Astrocyte (in vitro differentiated cells and primary cell): ENCODE measurements at regions not wholly inside any gene's neighbourhood (a gene's known extent, or its start where the extent isn't known, plus 50 kb on each side); places are given as distances from the start of the nearest gene placed in this dataset.

ENCODE experiments used
- DNase-seq: peaks from one replicate; pipeline ENCODE4 v3.0.0-alpha.2; 2010; ENCODE audit warnings: low read depth
- FAIRE-seq: peaks from 2 replicates; lab custom pipeline; 2011; peaks lifted over from hg19 to GRCh38; lab: Jason Lieb, UNC
- H2AFZ ChIP-seq: 2 replicates; pipeline ENCODE4 v1.6.0; 2012; ENCODE audit warnings: low read depth, low read length, inconsistent platforms
- H3K27ac ChIP-seq: 2 replicates; pipeline ENCODE4 v1.5.1; 2011; ENCODE audit warnings: low read depth, low read length, inconsistent platforms
- H3K27me3 ChIP-seq: 2 replicates; pipeline ENCODE4 v1.6.0; 2011; ENCODE audit warnings: low read length, inconsistent platforms; ENCODE audit not compliant: insufficient read depth
- H3K36me3 ChIP-seq: 2 replicates; pipeline ENCODE4 v1.5.1; 2011; ENCODE audit warnings: low read length, inconsistent platforms; ENCODE audit not compliant: insufficient read depth
- H3K4me1 ChIP-seq: 2 replicates; pipeline ENCODE4 v1.5.1; 2011; ENCODE audit warnings: low read length, inconsistent platforms; ENCODE audit not compliant: insufficient read depth
- H3K4me2 ChIP-seq: 2 replicates; pipeline ENCODE4 v1.6.0; 2012; ENCODE audit warnings: low read length, inconsistent platforms
- H3K4me3 ChIP-seq: 2 replicates; pipeline ENCODE4 v1.5.1; 2011; ENCODE audit warnings: low read depth, mild to moderate bottlenecking, low read length, inconsistent platforms; ENCODE audit not compliant: insufficient read depth
- H3K79me2 ChIP-seq: 2 replicates; pipeline ENCODE4 v1.6.0; 2012; ENCODE audit warnings: mild to moderate bottlenecking, low read length, inconsistent platforms; ENCODE audit not compliant: insufficient read depth
- H3K9ac ChIP-seq: 2 replicates; pipeline ENCODE4 v1.6.0; 2012; ENCODE audit warnings: mild to moderate bottlenecking, low read length, inconsistent platforms
- H3K9me3 ChIP-seq: 2 replicates; pipeline ENCODE4 v1.5.1; 2012; ENCODE audit warnings: low read depth, mild to moderate bottlenecking, low read length, inconsistent platforms; ENCODE audit not compliant: insufficient read depth
- H4K20me1 ChIP-seq: 2 replicates; pipeline ENCODE4 v1.6.0; 2012; ENCODE audit warnings: low read length, inconsistent platforms; ENCODE audit not compliant: insufficient read depth
- H3K27ac Mint-ChIP-seq: one replicate; pipeline ENCODE4 v1.8.0; 2021; ENCODE audit warnings: mild to moderate bottlenecking, mixed read lengths; ENCODE audit not compliant: unreplicated experiment
- H3K27me3 Mint-ChIP-seq: one replicate; pipeline ENCODE4 v1.8.0; 2021; ENCODE audit warnings: low read depth, mixed read lengths; ENCODE audit not compliant: unreplicated experiment
- H3K36me3 Mint-ChIP-seq: one replicate; pipeline ENCODE4 v1.8.0; 2021; ENCODE audit warnings: low read depth, mixed read lengths; ENCODE audit not compliant: unreplicated experiment
- H3K4me1 Mint-ChIP-seq: one replicate; pipeline ENCODE4 v1.8.0; 2021; ENCODE audit warnings: low read depth, mixed read lengths; ENCODE audit not compliant: unreplicated experiment
- H3K4me3 Mint-ChIP-seq: one replicate; pipeline ENCODE4 v1.8.0; 2021; ENCODE audit warnings: mild to moderate bottlenecking, moderate library complexity, mixed read lengths; ENCODE audit not compliant: unreplicated experiment
- H3K9me3 Mint-ChIP-seq: one replicate; pipeline ENCODE4 v1.8.0; 2021; ENCODE audit warnings: mild to moderate bottlenecking, mixed read lengths; ENCODE audit not compliant: unreplicated experiment
- EZH2 ChIP-seq: IDR thresholded peaks from 2 replicates; pipeline ENCODE4 v1.6.1; 2012; ENCODE audit warnings: mild to moderate bottlenecking, low read length, inconsistent platforms; ENCODE audit not compliant: insufficient read depth
- TF ChIP-seq, protein P1 (sequence below): IDR thresholded peaks from 2 replicates; pipeline ENCODE4 v1.5.1; 2011; ENCODE audit warnings: low read depth, mild to moderate bottlenecking, inconsistent platforms, low read length, moderate library complexity; ENCODE audit not compliant: insufficient read depth

DNA sequence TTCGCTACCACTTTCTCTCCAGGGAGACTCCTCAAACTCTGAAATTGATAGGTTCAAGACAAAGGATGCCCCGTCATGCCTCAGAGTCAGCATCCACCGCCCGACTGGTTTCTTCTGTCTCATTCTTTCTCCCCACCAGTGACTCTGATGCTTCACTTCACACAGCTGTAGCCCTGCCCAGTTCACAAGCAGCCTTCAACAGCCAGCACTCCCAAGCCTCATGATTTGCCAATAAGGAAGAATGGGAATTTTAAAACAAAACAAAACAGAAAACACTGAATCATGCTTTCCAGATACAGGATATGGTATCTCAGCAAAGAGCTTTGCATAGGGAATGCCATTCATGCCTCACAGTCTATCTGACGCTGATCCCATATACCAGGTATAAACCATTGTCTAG is 371.2 kb upstream of the RORB start:
- Mint-ChIP-seq H3K27ac (no peak overlapping the region), H3K9me3 (no peaks in the 10 kb centered on the region), H3K36me3 (no peaks in the 10 kb centered on the region), H3K4me3 (no peak overlapping the region), H3K4me1 (no peaks in the 10 kb centered on the region), H3K27me3 (no peaks in the 10 kb centered on the region)
- H3K27ac ChIP-seq, result no peak overlapping the region
- FAIRE-seq, result no peak
- no peak overlapping the region for H3K4me2 ChIP-seq
- no peak overlapping the region for H3K4me3 ChIP-seq
- H4K20me1 ChIP-seq, result no peaks in the 10 kb centered on the region
- no peaks in the 10 kb centered on the region for H3K4me1 ChIP-seq
- TF ChIP-seq, protein P1, sequence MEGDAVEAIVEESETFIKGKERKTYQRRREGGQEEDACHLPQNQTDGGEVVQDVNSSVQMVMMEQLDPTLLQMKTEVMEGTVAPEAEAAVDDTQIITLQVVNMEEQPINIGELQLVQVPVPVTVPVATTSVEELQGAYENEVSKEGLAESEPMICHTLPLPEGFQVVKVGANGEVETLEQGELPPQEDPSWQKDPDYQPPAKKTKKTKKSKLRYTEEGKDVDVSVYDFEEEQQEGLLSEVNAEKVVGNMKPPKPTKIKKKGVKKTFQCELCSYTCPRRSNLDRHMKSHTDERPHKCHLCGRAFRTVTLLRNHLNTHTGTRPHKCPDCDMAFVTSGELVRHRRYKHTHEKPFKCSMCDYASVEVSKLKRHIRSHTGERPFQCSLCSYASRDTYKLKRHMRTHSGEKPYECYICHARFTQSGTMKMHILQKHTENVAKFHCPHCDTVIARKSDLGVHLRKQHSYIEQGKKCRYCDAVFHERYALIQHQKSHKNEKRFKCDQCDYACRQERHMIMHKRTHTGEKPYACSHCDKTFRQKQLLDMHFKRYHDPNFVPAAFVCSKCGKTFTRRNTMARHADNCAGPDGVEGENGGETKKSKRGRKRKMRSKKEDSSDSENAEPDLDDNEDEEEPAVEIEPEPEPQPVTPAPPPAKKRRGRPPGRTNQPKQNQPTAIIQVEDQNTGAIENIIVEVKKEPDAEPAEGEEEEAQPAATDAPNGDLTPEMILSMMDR, result no peak
- no peaks in the 10 kb centered on the region for H3K79me2 ChIP-seq
- H2AFZ ChIP-seq, result peak overlapping the region; percentile 32
- no peaks in the 10 kb centered on the region for H3K27me3 ChIP-seq
- H3K9ac ChIP-seq, result no peak overlapping the region
- DNase-seq, result peak; percentile 3
- H3K36me3 ChIP-seq, result no peaks in the 10 kb centered on the region
- no peaks in the 10 kb centered on the region for H3K9me3 ChIP-seq

DNA sequence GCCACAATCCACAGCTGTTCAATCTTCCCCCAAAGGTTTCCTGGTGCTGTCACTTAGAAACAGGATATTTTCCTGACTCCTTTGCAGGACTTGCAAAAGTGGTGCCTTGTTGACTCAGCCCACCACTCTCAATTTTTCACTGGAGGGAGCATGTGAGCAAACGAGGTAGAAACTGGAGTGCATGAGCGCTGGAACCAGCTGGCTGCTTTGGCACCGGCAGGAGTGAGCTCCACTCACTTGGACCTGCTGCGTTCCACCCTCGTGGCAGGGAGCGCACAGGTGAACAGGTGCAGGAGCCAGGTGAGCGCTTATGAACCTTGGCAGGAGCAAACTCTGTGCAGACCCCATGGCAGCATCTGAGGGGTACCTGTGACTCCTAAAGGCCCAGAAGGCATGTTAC is 364.1 kb upstream of the RORB start:
- FAIRE-seq (no peak), DNase-seq (no peak)
- H3K4me1 Mint-ChIP-seq, result no peaks in the 10 kb centered on the region
- Histone ChIP-seq H3K9ac (no peak overlapping the region), H3K4me2 (no peak overlapping the region), H3K27me3 (no peaks in the 10 kb centered on the region), H3K9me3 (no peaks in the 10 kb centered on the region), H4K20me1 (no peaks in the 10 kb centered on the region), H3K4me3 (no peak overlapping the region), H3K79me2 (no peaks in the 10 kb centered on the region), H3K4me1 (no peaks in the 10 kb centered on the region), H3K36me3 (no peaks in the 10 kb centered on the region), H3K27ac (no peak overlapping the region), H2AFZ (no peak overlapping the region)
- H3K27ac Mint-ChIP-seq, result no peak overlapping the region
- H3K36me3 Mint-ChIP-seq, result no peaks in the 10 kb centered on the region
- no peaks in the 10 kb centered on the region for H3K9me3 Mint-ChIP-seq
- TF ChIP-seq EZH2, result no peak
- TF ChIP-seq, protein P1, result no peak
- no peaks in the 10 kb centered on the region for H3K27me3 Mint-ChIP-seq
- H3K4me3 Mint-ChIP-seq, result no peak overlapping the region

DNA sequence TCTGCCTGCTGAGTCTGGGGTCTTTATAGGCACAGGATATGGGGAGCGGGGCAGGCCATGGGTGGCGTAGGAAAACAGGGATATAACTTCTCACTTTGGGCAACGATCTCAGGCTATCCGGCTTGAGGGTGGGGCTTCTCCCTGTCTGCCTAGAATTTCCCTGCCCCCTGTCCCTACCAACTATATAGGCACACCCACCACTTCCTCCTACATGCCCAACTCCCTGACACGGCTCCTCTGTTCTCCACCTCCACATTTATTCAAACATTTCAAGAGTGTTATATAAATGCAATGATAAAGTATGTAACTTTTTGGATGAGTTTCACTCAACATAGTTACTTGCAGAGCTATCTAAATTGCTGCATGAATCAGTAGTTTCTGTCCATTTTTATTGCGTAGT is 363.2 kb upstream of the RORB start:
- Histone ChIP-seq H3K27ac (no peak overlapping the region), H2AFZ (no peak overlapping the region), H3K4me3 (no peak overlapping the region), H4K20me1 (no peaks in the 10 kb centered on the region), H3K4me1 (no peaks in the 10 kb centered on the region), H3K4me2 (no peak overlapping the region), H3K27me3 (no peaks in the 10 kb centered on the region), H3K9me3 (no peaks in the 10 kb centered on the region), H3K9ac (no peak overlapping the region), H3K79me2 (no peaks in the 10 kb centered on the region), H3K36me3 (no peaks in the 10 kb centered on the region)
- H3K27me3 Mint-ChIP-seq, result no peaks in the 10 kb centered on the region
- H3K4me1 Mint-ChIP-seq, result no peaks in the 10 kb centered on the region
- H3K4me3 Mint-ChIP-seq, result no peak overlapping the region
- FAIRE-seq (no peak), DNase-seq (no peak)
- no peaks in the 10 kb centered on the region for H3K36me3 Mint-ChIP-seq
- no peaks in the 10 kb centered on the region for H3K9me3 Mint-ChIP-seq
- TF ChIP-seq EZH2, result no peak
- TF ChIP-seq, protein P1, result no peak
- no peak overlapping the region for H3K27ac Mint-ChIP-seq
